ENCODE measurements at regions not wholly inside any gene's neighbourhood (a gene's known extent, or its start where the extent isn't known, plus 50 kb on each side); places are given as distances from the start of the nearest gene placed in this dataset.

DNA sequence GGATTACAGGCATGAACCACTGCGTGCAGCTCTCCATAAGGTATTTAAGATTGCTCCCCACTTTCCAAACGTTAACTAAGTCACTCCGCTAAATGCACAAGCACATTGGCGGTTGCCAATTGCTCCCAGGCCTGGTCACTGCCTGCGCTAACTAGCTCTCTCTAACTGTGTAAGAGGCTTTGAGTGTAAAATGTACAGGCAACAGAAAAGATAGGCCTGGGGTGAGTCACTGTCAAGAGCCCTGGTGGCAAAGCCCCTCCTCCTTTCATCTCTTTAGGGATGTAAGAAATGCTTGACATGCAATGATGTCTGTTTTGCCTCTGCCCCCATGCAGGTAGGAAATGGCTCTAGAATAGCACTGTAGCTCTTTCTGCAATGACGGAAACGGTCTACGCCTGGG is 329.7 kb upstream of the GATB start:
- Histone ChIP-seq H3K27ac (peak overlapping the region; percentile 57 to 81 (median 79); a peak in 21 of 22 replicates), H3K9ac (peak overlapping the region in 10 of 11 experiments; percentile 34 to 71 (median 57); a peak in 14 of 22 replicates), H3K27me3 (no peaks in the 10 kb centered on the region), H3K4me3 (no peak overlapping the region), H4K20me1 (no peaks in the 10 kb centered on the region), H3K4me2 (peak overlapping the region; percentile 49 to 81 (median 73)), H3K36me3 (no peaks in the 10 kb centered on the region; a peak in 2 of 22 replicates), H3K9me3 (replicated peaks in 1 of 11) (peaks cover 11 to 35% (median 23%) of the 10 kb centered on the region in 11 experiments; a peak in 20 of 22 replicates), H3K4me1 (peaks cover 50 to 95% (median 70%) of the 10 kb centered on the region in 10 experiments)
- TF ChIP-seq Cebpa-rat (IDR thresholded peaks at IDR 0.05), result peak in 1 of 11 experiments; percentile 88; a peak in 2 of 22 replicates

DNA sequence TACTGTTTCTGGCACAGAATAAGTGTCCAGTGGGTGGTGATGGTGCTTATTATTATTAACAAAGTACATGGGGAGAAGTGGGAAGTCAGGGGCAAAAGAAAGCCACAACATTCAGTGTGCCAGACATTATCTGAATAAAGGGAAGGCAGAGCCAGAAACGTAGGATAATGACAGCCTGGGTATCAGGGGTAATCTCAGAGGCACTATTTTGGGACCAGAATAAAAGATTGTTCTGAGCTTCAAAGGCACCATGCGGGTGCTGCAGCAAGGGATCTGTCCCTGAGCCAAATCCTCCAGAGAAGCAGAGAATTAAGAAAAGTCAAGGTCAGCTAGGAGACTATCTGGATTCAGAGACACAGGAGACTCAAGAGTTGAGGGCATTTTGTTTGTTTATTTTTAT is 328.8 kb upstream of the GATB start:
- H3K4me1 ChIP-seq, result peaks cover 44 to 95% (median 64%) of the 10 kb centered on the region in 10 experiments
- H3K4me3 ChIP-seq, result no peak overlapping the region
- H3K4me2 ChIP-seq, result peak overlapping the region; percentile 49 to 81 (median 73)
- H3K9me3 ChIP-seq (replicated peaks in 1 of 11), result peaks cover 9 to 43% (median 31%) of the 10 kb centered on the region in 11 experiments; a peak in 21 of 22 replicates
- H3K27ac ChIP-seq, result peak overlapping the region; percentile 2 to 81 (median 79); a peak in 21 of 22 replicates
- H3K36me3 ChIP-seq, result no peaks in the 10 kb centered on the region; a peak in 2 of 22 replicates
- H4K20me1 ChIP-seq, result no peaks in the 10 kb centered on the region
- H3K27me3 ChIP-seq, result no peaks in the 10 kb centered on the region
- TF ChIP-seq Cebpa-rat (IDR thresholded peaks at IDR 0.05), result no peak
- peak overlapping the region in 4 of 11 experiments; percentile 52 to 62 (median 59); a peak in 5 of 22 replicates for H3K9ac ChIP-seq

DNA sequence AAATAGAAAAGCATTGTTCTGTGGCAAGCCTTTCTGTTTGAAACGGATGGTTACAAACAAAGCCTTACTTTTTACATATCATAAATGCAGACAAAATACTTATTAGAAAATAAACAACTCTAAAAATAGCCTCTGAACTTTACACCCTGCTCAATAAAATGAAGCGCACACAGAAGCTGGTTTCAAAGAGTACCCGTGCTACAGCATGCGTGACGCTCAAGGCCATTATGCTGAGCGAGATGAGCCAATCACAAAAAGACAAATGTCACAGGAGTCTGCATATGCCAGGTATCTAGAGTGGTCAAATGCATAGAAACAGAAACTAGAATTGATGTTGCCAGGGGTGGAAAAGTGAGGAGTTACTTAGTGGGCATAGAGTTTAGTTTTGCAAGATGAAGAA is 326.5 kb upstream of the GATB start:
- no peak for TF ChIP-seq Cebpa-rat (IDR thresholded peaks at IDR 0.05)
- H3K9me3 ChIP-seq (replicated peaks in 1 of 11), result peaks cover 4 to 50% (median 37%) of the 10 kb centered on the region in 11 experiments

DNA sequence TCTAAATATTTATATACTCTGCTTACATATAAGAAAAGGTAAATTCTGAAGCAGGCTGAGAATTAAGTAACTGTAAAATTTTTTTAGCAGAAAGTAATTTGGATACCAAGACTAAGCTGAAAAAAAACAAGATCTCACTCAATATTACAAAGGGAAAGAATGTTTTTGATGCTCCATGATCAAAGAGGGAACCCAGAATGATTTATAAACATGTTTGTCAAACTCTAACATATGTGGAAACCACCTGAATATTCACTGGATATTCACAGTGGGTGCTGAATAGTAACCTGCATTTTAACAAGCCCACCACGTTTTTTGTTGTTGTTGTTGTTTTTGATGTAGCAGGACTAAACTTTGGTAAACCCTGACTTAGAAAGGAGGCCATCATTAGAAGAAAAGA is 324.9 kb upstream of the GATB start:
- no peak overlapping the region for H3K4me3 ChIP-seq
- H3K9me3 ChIP-seq (replicated peaks in 1 of 11), result peaks cover 17 to 67% (median 53%) of the 10 kb centered on the region in 11 experiments
- peak overlapping the region in 7 of 11 experiments; percentile 4 to 49 (median 37); a peak in 9 of 22 replicates for H3K4me2 ChIP-seq
- H3K4me1 ChIP-seq, result peaks cover 27 to 73% (median 40%) of the 10 kb centered on the region in 10 experiments
- peak overlapping the region in 5 of 11 experiments; percentile 11 to 40 (median 29); a peak in 6 of 22 replicates for H3K27ac ChIP-seq
- TF ChIP-seq Cebpa-rat (IDR thresholded peaks at IDR 0.05), result no peak
- no peak overlapping the region for H3K9ac ChIP-seq
- peaks cover 0 to 17% (median 7%) of the 10 kb centered on the region in 11 experiments; a peak in 11 of 22 replicates for H3K36me3 ChIP-seq
- H3K27me3 ChIP-seq, result no peaks in the 10 kb centered on the region
- no peaks in the 10 kb centered on the region for H4K20me1 ChIP-seq

More for the DNA sequence above, 326.5 kb upstream of the GATB start:
- peaks cover 0 to 4% (median 0%) of the 10 kb centered on the region in 11 experiments; a peak in 4 of 22 replicates for H3K36me3 ChIP-seq
- no peaks in the 10 kb centered on the region for H4K20me1 ChIP-seq
- H3K4me2 ChIP-seq, result no peak overlapping the region
- no peak overlapping the region for H3K9ac ChIP-seq
- no peak overlapping the region for H3K4me3 ChIP-seq
- peaks cover 34 to 76% (median 47%) of the 10 kb centered on the region in 10 experiments for H3K4me1 ChIP-seq
- no peak overlapping the region for H3K27ac ChIP-seq
- H3K27me3 ChIP-seq, result no peaks in the 10 kb centered on the region

DNA sequence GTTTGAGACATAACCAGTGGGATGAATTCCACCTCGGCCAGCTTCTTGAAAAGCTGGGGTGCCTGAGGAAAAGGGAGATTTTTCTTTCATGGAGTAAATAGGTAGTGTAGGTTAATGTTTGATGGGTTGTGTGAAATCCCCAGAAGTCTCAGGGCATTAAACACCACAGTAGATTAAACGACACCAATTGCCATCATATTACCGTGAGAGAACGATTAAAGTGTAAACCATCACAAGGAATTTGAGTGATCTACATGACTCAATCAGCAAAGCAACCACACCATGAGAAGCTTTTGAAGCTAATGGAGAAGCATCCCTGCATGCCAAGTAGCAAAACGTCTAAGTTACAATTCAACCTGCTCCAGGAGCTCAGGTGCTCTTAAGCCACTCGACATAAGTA is 322.5 kb upstream of the GATB start:
- Histone ChIP-seq H3K27me3 (no peaks in the 10 kb centered on the region), H4K20me1 (no peaks in the 10 kb centered on the region), H3K4me1 (peaks cover 26 to 74% (median 41%) of the 10 kb centered on the region in 10 experiments), H3K4me3 (no peak overlapping the region), H3K9me3 (replicated peaks in 1 of 11) (peaks cover 17 to 67% (median 53%) of the 10 kb centered on the region in 11 experiments), H3K4me2 (no peak overlapping the region), H3K36me3 (peaks cover 0 to 17% (median 7%) of the 10 kb centered on the region in 11 experiments; a peak in 11 of 22 replicates), H3K27ac (no peak overlapping the region; a peak in 1 of 22 replicates), H3K9ac (no peak overlapping the region)
- no peak for TF ChIP-seq Cebpa-rat (IDR thresholded peaks at IDR 0.05)

DNA sequence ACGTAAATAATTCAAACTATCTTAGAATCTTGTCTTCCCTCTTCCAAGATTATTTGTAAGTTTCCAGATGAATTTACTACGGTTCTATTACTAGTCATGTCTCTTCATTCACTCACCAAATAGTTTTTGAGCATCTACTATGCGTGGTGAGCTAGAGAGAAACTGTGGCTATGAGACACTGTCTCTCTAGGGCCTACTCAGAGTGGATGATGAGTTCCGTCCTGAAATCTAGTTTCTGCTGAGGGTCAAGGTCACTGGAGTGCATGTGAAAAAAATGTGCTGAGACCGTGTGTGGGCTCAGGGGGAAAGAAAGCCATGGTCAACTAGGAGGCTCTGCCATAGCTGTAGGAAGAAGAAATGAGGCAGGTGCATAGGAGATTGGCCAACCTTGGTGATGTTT is 320.2 kb upstream of the GATB start:
- peak overlapping the region in 1 of 11 experiments; percentile 7; a peak in 1 of 22 replicates for H3K9ac ChIP-seq
- no peak for TF ChIP-seq Cebpa-rat (IDR thresholded peaks at IDR 0.05)

DNA sequence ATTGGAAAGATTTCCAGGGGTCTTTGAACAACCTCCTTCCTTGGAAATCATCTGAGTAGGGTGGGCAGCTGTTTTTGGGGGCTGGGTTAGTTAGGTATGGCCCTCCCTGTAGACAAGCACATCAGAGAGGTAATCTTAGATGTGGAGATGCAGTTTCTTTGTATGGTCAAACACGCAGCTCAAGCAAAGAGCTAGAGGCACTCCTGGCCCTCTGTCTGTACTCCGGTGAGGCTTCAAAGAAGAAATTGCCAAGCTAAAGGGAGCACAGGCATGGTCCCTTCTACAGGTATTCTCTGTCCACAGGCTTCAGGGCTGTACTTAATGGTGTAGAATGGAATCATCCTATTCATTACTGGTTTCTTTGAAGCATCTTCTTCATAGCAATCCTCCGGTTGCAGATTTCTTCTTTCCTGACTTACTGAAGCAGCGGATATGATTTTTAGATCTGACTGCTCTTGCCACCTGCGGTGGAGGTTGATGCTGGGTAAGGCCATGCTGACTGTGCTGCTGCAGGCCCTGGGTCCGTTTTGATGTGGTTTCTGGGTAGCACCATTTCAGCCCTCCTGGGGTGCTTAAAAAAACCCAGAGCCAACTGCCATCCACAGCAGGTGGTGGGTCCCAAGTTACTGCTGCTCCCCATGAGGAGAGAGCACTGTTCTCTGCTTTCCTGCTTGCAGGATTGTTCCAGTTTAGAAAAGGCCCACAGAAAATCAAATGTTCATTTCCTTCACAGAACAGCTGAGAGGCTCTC is 318.9 kb upstream of the GATB start:
- Histone ChIP-seq H3K4me1 (peaks cover 42 to 77% (median 58%) of the 10 kb centered on the region in 10 experiments), H4K20me1 (no peaks in the 10 kb centered on the region), H3K4me2 (peak overlapping the region; percentile 55 to 93 (median 79)), H3K4me3 (peak overlapping the region in 3 of 10 experiments; percentile 12 to 40 (median 17); a peak in 2 of 20 replicates), H3K36me3 (peaks cover 0 to 26% (median 7%) of the 10 kb centered on the region in 11 experiments; a peak in 13 of 22 replicates), H3K27ac (peak overlapping the region in 7 of 11 experiments; percentile 8 to 83 (median 58); a peak in 12 of 22 replicates), H3K27me3 (no peaks in the 10 kb centered on the region), H3K9ac (peak overlapping the region in 4 of 11 experiments; percentile 20 to 71 (median 43); a peak in 7 of 22 replicates), H3K9me3 (replicated peaks in 1 of 11) (peaks cover 26 to 55% (median 51%) of the 10 kb centered on the region in 11 experiments)
- TF ChIP-seq Cebpa-rat (IDR thresholded peaks at IDR 0.05), result no peak

More for the DNA sequence above, 320.2 kb upstream of the GATB start:
- Histone ChIP-seq H3K4me3 (peak overlapping the region in 4 of 10 experiments; percentile 6 to 43 (median 30); a peak in 4 of 20 replicates), H3K9me3 (replicated peaks in 1 of 11) (peaks cover 26 to 65% (median 58%) of the 10 kb centered on the region in 11 experiments), H3K27me3 (no peaks in the 10 kb centered on the region), H3K4me2 (peak overlapping the region in 9 of 11 experiments; percentile 17 to 93 (median 64); a peak in 16 of 22 replicates), H3K36me3 (peaks cover 0 to 26% (median 7%) of the 10 kb centered on the region in 11 experiments; a peak in 13 of 22 replicates), H4K20me1 (no peaks in the 10 kb centered on the region), H3K4me1 (peaks cover 29 to 77% (median 54%) of the 10 kb centered on the region in 10 experiments), H3K27ac (peak overlapping the region in 5 of 11 experiments; percentile 0 to 83 (median 50); a peak in 8 of 22 replicates)

DNA sequence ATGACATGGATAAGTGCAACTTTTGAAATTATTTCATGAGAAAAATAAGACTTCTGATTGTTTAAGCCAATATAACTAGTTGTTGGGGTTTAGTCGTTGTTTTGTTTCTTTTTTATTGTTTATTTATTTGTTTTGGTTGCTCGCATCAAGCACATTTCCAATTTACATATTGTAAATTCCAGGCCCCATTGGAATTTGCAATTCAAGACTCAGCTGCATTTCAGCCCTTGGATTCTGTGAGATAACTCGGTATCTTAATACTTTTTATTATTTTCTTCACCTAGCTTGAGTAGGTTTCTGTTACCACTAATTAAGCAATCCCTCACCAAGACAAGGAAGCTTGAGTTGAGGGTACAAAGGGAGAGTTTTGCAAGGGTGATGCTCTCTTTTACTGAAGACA is 318.3 kb upstream of the GATB start:
- no peak for TF ChIP-seq Cebpa-rat (IDR thresholded peaks at IDR 0.05)
- peak overlapping the region in 3 of 11 experiments; percentile 20 to 71 (median 60); a peak in 5 of 22 replicates for H3K9ac ChIP-seq

More for the DNA sequence above, 318.3 kb upstream of the GATB start:
- no peak overlapping the region for H3K4me3 ChIP-seq
- no peaks in the 10 kb centered on the region for H3K27me3 ChIP-seq
- H3K9me3 ChIP-seq (replicated peaks in 1 of 11), result peaks cover 26 to 49% (median 45%) of the 10 kb centered on the region in 11 experiments
- H3K36me3 ChIP-seq, result peaks cover 0 to 26% (median 7%) of the 10 kb centered on the region in 11 experiments; a peak in 13 of 22 replicates
- peak overlapping the region in 10 of 11 experiments; percentile 55 to 93 (median 79); a peak in 18 of 22 replicates for H3K4me2 ChIP-seq
- H3K27ac ChIP-seq, result peak overlapping the region in 6 of 11 experiments; percentile 31 to 83 (median 59); a peak in 12 of 22 replicates
- peaks cover 48 to 80% (median 65%) of the 10 kb centered on the region in 10 experiments for H3K4me1 ChIP-seq
- no peaks in the 10 kb centered on the region for H4K20me1 ChIP-seq
